Stimulated activated CD8-positive, alpha-beta memory T cell treated with anti-CD3 and anti-CD28 coated beads, Interleukin-15, amount 100 ng/mL, for 4 hours (primary cell): ENCODE measurements at regions not wholly inside any gene's neighbourhood (a gene's known extent, or its start where the extent isn't known, plus 50 kb on each side); places are given as distances from the start of the nearest gene placed in this dataset.

ENCODE experiments used
- DNase-seq, 2 donors: peaks; one replicate each; pipeline ENCODE4 v3.0.0-alpha.2; 2020; ENCODE audit warnings: low read depth in 2 of 2

- DNase-seq: no peak
Observed at GRCh38 chr4:152022543-152022942, 261.7 kb upstream of the GATB start.

GRCh38 chr4:152021788-152022438, 261.1 kb upstream of the GATB start:
- DNase-seq: no peak

GRCh38 chr4:152020073-152020472, 259.3 kb upstream of the GATB start:
- DNase-seq: no peak

GRCh38 chr4:152016303-152016620, 255.5 kb upstream of the GATB start:
- DNase-seq: no peak

- DNase-seq: no peak
Observed at GRCh38 chr4:152015597-152016302, 254.9 kb upstream of the GATB start.

GRCh38 chr4:152014280-152014679, 253.5 kb upstream of the GATB start:
- DNase-seq: peak in 1 of 2 donors; percentile 1

GRCh38 chr4:152011469-152011868, 250.7 kb upstream of the GATB start:
- DNase-seq: no peak

GRCh38 chr4:152010710-152011079, 249.9 kb upstream of the GATB start:
- no peak for DNase-seq

GRCh38 chr4:152009983-152010709, 249.3 kb upstream of the GATB start:
- DNase-seq: no peak

GRCh38 chr4:152009031-152009670, 248.3 kb upstream of the GATB start:
- DNase-seq: no peak

GRCh38 chr4:152007111-152007510, 246.3 kb upstream of the GATB start:
- DNase-seq: no peak

- no peak for DNase-seq
Observed at GRCh38 chr4:152004801-152005200, 244.0 kb upstream of the GATB start.

GRCh38 chr4:152000518-152000917, 239.7 kb upstream of the GATB start:
- no peak for DNase-seq

GRCh38 chr4:151998723-151999122, 237.9 kb upstream of the GATB start:
- no peak for DNase-seq

GRCh38 chr4:151997461-151997860, 236.7 kb upstream of the GATB start:
- DNase-seq: no peak

- DNase-seq: no peak
Observed at GRCh38 chr4:151994429-151994828, 233.6 kb upstream of the GATB start.

GRCh38 chr4:151993521-151993920, 232.7 kb upstream of the GATB start:
- no peak for DNase-seq

GRCh38 chr4:151992332-151993154, 231.7 kb upstream of the GATB start:
- DNase-seq: no peak

GRCh38 chr4:151991884-151992167, 231.0 kb upstream of the GATB start:
- no peak for DNase-seq

GRCh38 chr4:151991001-151991883, 230.4 kb upstream of the GATB start:
- no peak for DNase-seq

- no peak for DNase-seq
Observed at GRCh38 chr4:151990201-151990600, 229.4 kb upstream of the GATB start.
